ENCODE measurements at regions not wholly inside any gene's neighbourhood (a gene's known extent, or its start where the extent isn't known, plus 50 kb on each side); places are given as distances from the start of the nearest gene placed in this dataset.
"Not testable (repeated sequence)": the region's sequence is repeated elsewhere in the genome, so short reads cannot be mapped to it uniquely, and the experiment has no call there.

- DNase-seq; H3K4me3 Mint-ChIP-seq (ENCODE audit: unreplicated experiment); H3K27ac Mint-ChIP-seq (ENCODE audit: unreplicated experiment); H3K9me3 ChIP-seq; H3K27me3 Mint-ChIP-seq (ENCODE audit: insufficient read depth, unreplicated experiment); H3K4me1 Mint-ChIP-seq (ENCODE audit: low read depth, unreplicated experiment); H3K27me3 ChIP-seq (replicated peaks; ENCODE audit: control insufficient read depth, insufficient read depth, low read length); H3K4me3 ChIP-seq (ENCODE audit: low read depth, low read length); POLR2A ChIA-PET; H3K4me1 ChIP-seq; H3K36me3 ChIP-seq (ENCODE audit: control insufficient read depth, insufficient read depth, low read length); BruUV-seq (replicated peaks); H3K36me3 Mint-ChIP-seq (ENCODE audit: insufficient read depth, unreplicated experiment); CTCF ChIA-PET; intact Hi-C loops (cut with micrococcal nuclease; ENCODE audit: unreplicated experiment): not testable (repeated sequence)
- H3K9me3 Mint-ChIP-seq (ENCODE audit: unreplicated experiment), result peaks cover 37% of the 10 kb centered on the region
These were observed 79.2 kb downstream of the PXDC1 start for GRCh38 chr6:3672339-3672738.

GRCh38 chr6:3671382-3671781, 80.1 kb downstream of the PXDC1 start:
- H3K9me3 ChIP-seq, result no peaks in the 10 kb centered on the region
- ChIA-PET POLR2A (no interaction called here), CTCF (interaction anchor here (0.6 kb wide), 1 partner anchor 544 kb away, joined by 5 read pairs; no protein-coding TSS in a partner anchor)
- TF ChIP-seq CTCF (IDR thresholded peaks at IDR 0.05; ENCODE audit: insufficient read depth in 1 of 2, low read depth in 1 of 2, low read length in 1 of 2, severe bottlenecking in 1 of 2, unreplicated experiment in 1 of 2), result no peak
- no peak for DNase-seq
- no peaks in the 10 kb centered on the region for H3K4me1 Mint-ChIP-seq (ENCODE audit: low read depth, unreplicated experiment)
- no peaks in the 10 kb centered on the region for H3K27me3 Mint-ChIP-seq (ENCODE audit: insufficient read depth, unreplicated experiment)
- H3K4me3 ChIP-seq (ENCODE audit: low read depth, low read length), result no peak overlapping the region
- H3K4me3 Mint-ChIP-seq (ENCODE audit: unreplicated experiment), result no peak overlapping the region
- no peaks in the 10 kb centered on the region for H3K36me3 ChIP-seq (ENCODE audit: control insufficient read depth, insufficient read depth, low read length)
- no peaks in the 10 kb centered on the region for H3K4me1 ChIP-seq
- H3K36me3 Mint-ChIP-seq (ENCODE audit: insufficient read depth, unreplicated experiment), result peaks cover 6% of the 10 kb centered on the region
- H3K27me3 ChIP-seq (replicated peaks; ENCODE audit: control insufficient read depth, insufficient read depth, low read length), result no peaks in the 10 kb centered on the region
- BruUV-seq (replicated peaks), result no TSS peak
- intact Hi-C loops (cut with micrococcal nuclease; ENCODE audit: unreplicated experiment), result no loop called here
- peaks cover 28% of the 10 kb centered on the region for H3K9me3 Mint-ChIP-seq (ENCODE audit: unreplicated experiment)
- H3K27ac Mint-ChIP-seq (ENCODE audit: unreplicated experiment), result no peak overlapping the region

- TF ChIP-seq CTCF (IDR thresholded peaks at IDR 0.05; ENCODE audit: insufficient read depth in 1 of 2, low read depth in 1 of 2, low read length in 1 of 2, severe bottlenecking in 1 of 2, unreplicated experiment in 1 of 2), result no peak
- H3K36me3 Mint-ChIP-seq (ENCODE audit: insufficient read depth, unreplicated experiment), result peaks cover 6% of the 10 kb centered on the region
- H3K4me1 Mint-ChIP-seq (ENCODE audit: low read depth, unreplicated experiment), result no peaks in the 10 kb centered on the region
- no TSS peak for BruUV-seq (replicated peaks)
- no peak for DNase-seq
- no peaks in the 10 kb centered on the region for H3K27me3 ChIP-seq (replicated peaks; ENCODE audit: control insufficient read depth, insufficient read depth, low read length)
- H3K27ac Mint-ChIP-seq (ENCODE audit: unreplicated experiment), result no peak overlapping the region
- CTCF ChIA-PET, result no interaction called here
- intact Hi-C loops (cut with micrococcal nuclease; ENCODE audit: unreplicated experiment), result no loop called here
- H3K4me3 Mint-ChIP-seq (ENCODE audit: unreplicated experiment), result no peak overlapping the region
- H3K4me3 ChIP-seq (ENCODE audit: low read depth, low read length), result no peak overlapping the region
- POLR2A ChIA-PET, result no interaction called here
- H3K9me3 Mint-ChIP-seq (ENCODE audit: unreplicated experiment), result peaks cover 18% of the 10 kb centered on the region
- no peaks in the 10 kb centered on the region for H3K36me3 ChIP-seq (ENCODE audit: control insufficient read depth, insufficient read depth, low read length)
- H3K4me1 ChIP-seq, result peaks cover 7% of the 10 kb centered on the region
- no peaks in the 10 kb centered on the region for H3K27me3 Mint-ChIP-seq (ENCODE audit: insufficient read depth, unreplicated experiment)
- H3K9me3 ChIP-seq, result no peaks in the 10 kb centered on the region
These were observed 81.2 kb downstream of the PXDC1 start for GRCh38 chr6:3670356-3670755.

GRCh38 chr6:3669916-3670315, 81.6 kb downstream of the PXDC1 start:
- H3K9me3 ChIP-seq, result no peaks in the 10 kb centered on the region
- no peak overlapping the region for H3K4me3 Mint-ChIP-seq (ENCODE audit: unreplicated experiment)
- intact Hi-C loops (cut with micrococcal nuclease; ENCODE audit: unreplicated experiment), result no loop called here
- no peak overlapping the region for H3K27ac Mint-ChIP-seq (ENCODE audit: unreplicated experiment)
- no peaks in the 10 kb centered on the region for H3K36me3 ChIP-seq (ENCODE audit: control insufficient read depth, insufficient read depth, low read length)
- DNase-seq, result no peak
- CTCF ChIA-PET, result no interaction called here
- no peaks in the 10 kb centered on the region for H3K27me3 Mint-ChIP-seq (ENCODE audit: insufficient read depth, unreplicated experiment)
- POLR2A ChIA-PET, result no interaction called here
- H3K4me1 ChIP-seq, result peaks cover 11% of the 10 kb centered on the region
- H3K27me3 ChIP-seq (replicated peaks; ENCODE audit: control insufficient read depth, insufficient read depth, low read length), result no peaks in the 10 kb centered on the region
- peaks cover 6% of the 10 kb centered on the region for H3K36me3 Mint-ChIP-seq (ENCODE audit: insufficient read depth, unreplicated experiment)
- H3K4me3 ChIP-seq (ENCODE audit: low read depth, low read length), result no peak overlapping the region
- H3K9me3 Mint-ChIP-seq (ENCODE audit: unreplicated experiment), result peaks cover 14% of the 10 kb centered on the region
- TF ChIP-seq CTCF (IDR thresholded peaks at IDR 0.05; ENCODE audit: insufficient read depth in 1 of 2, low read depth in 1 of 2, low read length in 1 of 2, severe bottlenecking in 1 of 2, unreplicated experiment in 1 of 2), result no peak
- no peaks in the 10 kb centered on the region for H3K4me1 Mint-ChIP-seq (ENCODE audit: low read depth, unreplicated experiment)
- BruUV-seq (replicated peaks), result no TSS peak

All from Caco-2 (cell line).